ENCODE measurements at regions not wholly inside any gene's neighbourhood (a gene's known extent, or its start where the extent isn't known, plus 50 kb on each side); places are given as distances from the start of the nearest gene placed in this dataset.
"Not testable (repeated sequence)": the region's sequence is repeated elsewhere in the genome, so short reads cannot be mapped to it uniquely, and the experiment has no call there.

DNA sequence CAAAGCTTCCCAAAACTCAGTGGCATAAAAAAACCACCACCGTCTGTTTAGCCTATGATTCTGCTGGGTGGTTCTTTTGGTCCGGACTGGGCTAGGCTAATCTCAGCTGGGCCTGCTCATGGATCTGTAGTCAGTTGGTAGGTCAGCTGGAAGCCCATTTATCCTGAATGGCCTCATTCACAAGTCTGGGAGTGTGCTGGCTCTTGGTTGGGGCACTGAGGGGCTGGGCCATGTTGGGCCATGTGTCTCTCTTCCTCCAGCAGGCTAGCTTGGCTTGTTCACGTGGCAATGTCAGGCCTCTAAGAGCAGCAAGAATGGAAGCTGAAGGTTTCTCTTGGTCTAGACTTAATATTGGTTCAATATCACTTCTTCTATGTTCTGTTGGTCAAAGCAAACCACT lies 95.7 kb upstream of the HS6ST1 start:
- no peak overlapping the region for H3K4me3 ChIP-seq (ENCODE audit: low read depth, low read length)

DNA sequence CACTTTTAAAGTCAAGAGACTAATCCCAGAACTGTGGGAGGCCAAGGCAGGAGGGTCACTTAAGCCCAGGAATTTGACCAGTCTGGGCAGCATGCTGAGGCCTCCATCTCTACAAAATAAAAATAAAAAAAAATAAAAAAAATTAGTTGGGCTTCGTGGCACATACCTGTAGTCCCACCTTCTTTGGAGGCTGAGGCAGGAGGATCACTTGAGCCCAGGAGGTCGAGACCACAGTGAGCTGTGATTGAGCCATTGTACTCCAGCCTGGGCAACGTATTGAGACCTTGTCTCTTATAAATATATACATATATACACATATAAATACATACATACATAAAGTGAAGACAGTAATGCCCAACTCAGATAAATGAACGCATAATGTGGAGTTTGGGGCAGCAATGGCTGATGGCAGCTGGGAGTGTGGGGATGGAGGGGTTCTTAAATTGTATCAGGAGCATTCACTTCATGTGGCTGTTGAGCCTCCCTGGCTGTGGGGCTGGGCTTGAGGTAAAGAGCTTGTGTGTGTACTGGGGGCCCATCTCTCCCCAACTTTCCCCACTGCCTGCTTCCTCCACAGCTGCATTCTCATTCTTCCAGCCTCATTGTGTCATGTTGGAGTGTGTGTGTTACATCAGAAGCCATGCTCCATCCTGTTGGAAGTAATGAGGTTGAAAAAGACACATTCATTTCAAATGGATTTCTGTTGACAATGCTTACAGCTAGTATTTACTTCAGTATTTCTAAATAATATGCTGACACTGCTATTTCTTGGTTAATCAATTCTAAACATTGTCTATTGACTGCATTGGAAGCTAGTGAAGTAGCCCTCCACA lies 96.5 kb upstream of the HS6ST1 start:
- H3K4me3 ChIP-seq (ENCODE audit: low read depth, low read length): no peak overlapping the region

DNA sequence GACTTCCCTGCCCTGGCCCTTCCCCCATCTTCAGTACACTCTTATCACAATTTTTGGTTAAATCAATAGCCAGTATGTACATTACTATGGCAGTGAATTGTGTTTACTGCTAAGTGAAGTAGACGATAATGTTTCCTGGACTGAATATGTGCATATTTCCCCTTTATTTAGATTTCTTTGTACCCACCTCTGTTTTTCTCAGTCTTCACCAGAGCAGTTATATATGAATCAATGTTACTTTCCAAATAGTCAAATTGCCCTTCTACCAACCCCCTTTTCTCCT lies 97.1 kb upstream of the HS6ST1 start:
- H3K4me3 ChIP-seq (ENCODE audit: low read depth, low read length): no peak overlapping the region

DNA sequence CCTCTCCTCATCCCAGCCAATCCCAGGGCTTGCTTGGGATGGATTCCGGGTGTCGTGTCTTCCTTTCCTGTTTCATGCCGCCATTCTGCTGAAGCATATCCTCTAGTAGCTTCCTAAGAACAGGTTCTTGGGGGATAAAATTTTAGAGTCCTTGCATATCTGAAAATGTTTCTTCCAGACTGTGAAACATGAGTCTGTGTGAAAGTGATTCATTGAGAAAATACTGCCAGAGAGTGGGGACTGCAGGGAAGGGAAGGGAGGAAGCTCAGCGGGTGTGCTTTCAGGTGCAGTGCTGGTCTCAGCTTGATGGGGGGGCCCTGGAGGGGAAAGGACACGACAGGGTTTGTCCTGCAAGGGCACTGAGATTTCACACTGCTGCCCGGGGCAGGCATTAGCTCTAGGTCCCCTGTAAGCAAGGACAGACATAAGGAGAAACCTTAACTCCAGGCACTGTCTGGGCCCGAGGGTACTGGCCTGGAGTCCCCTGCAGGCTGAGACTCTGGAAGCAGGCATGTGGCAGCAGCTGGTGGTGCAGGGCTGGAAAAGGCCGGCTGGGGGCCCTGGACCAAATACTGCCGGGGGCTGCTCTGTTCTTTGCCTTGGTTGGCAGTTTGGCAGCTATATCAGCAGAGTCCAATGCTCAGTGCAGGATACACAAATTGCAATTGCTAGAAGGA lies 97.6 kb upstream of the HS6ST1 start:
- no peak overlapping the region for H3K4me3 ChIP-seq (ENCODE audit: low read depth, low read length)

DNA sequence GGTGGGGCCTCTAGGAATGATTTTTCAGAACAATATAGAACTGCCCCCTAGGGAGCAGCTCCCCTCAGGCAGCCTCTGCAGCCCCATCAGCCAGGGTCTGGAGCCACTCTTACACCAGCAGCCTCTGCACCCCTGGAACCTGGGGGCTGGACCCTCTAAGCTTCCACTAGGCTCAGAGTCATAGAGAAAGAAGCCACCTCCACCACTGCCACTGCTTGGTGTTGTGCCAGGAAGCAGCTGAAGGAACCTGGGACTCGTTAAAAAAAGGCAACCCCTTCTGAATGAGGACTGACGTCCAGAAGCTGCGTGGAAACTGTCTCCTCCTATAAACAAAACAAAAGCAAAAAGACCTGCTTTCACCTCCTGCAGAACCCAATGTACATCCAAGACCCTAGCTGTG lies 98.1 kb upstream of the HS6ST1 start:
- H3K4me3 ChIP-seq (ENCODE audit: low read depth, low read length): no peak overlapping the region

DNA sequence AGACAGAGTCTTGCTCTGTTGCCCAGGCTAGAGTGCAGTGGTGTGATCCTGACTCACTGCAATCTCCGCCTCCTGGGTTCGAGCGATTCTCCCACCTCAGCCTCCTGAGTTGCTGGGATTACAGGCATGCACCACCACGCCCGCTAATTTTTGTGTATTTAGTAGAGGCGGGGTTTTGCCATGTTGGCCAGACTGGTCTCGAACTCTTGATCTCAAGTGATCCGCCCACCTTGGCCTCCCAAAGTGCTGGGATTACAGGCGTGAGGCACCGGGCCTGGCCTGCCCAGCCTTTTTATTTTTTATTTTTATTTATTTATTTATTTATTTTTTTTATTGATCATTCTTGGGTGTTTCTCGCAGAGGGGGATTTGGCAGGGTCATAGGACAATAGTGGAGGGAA lies 98.6 kb upstream of the HS6ST1 start:
- H3K4me3 ChIP-seq (ENCODE audit: low read depth, low read length): not testable (repeated sequence)

DNA sequence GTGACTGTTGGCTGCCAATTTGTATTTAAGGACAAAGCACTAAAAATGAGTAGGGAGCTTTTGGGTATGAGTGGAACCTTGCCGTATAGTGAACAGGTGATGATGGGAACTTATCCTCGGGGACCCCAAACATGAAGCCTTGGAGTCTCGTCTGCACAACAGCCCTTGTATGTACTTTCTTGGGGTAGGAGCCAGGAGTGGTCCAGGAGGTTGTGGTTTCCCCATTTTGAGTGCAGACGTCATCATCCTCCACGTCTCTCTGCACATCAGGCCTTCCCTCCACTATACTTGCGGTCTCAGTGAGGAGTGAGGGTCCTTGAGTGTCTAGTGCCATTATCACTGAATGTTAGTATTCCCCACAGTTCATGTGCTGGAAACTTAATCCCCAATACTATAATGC lies 101.5 kb upstream of the HS6ST1 start:
- H3K4me3 ChIP-seq (ENCODE audit: low read depth, low read length): no peak overlapping the region

DNA sequence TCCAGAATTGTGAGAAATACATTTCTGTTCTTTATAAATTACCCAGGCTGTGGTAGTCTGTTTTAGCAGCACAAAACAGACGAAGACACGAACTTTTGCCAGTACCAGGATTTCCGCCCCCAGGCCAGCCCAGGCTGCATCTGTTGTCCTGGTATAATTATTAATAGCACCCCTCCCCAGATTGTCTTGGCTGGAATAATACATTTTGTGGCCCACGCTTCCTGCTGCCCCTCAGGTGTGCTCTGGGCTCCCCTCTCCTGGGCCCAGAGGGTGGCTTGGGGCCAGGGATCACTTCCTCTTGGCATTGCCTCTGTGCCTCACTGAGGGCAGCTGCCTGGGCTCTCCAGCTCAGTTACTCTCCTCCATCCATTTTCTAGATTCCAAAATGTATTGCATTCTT lies 102.1 kb upstream of the HS6ST1 start:
- no peak overlapping the region for H3K4me3 ChIP-seq (ENCODE audit: low read depth, low read length)

DNA sequence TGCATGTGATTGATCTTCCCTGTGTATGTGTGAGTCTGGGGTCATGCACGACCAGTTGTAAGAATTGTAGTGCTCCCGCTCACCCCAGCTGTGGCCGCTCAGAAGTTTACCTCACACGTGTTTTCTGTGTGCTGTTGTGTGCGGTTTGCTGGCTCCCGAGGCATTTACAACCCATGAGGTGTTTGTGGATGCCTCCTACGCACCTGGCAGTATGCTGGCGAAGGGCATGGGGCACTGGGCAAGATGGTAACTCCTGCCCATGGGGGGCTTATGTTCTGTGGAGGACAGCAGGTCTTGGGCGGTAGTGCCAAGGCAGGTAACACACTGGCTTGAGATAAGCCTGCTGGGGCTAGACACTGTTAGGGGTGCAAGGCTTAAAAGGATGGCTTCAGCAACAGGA lies 102.6 kb upstream of the HS6ST1 start:
- no peak overlapping the region for H3K4me3 ChIP-seq (ENCODE audit: low read depth, low read length)

DNA sequence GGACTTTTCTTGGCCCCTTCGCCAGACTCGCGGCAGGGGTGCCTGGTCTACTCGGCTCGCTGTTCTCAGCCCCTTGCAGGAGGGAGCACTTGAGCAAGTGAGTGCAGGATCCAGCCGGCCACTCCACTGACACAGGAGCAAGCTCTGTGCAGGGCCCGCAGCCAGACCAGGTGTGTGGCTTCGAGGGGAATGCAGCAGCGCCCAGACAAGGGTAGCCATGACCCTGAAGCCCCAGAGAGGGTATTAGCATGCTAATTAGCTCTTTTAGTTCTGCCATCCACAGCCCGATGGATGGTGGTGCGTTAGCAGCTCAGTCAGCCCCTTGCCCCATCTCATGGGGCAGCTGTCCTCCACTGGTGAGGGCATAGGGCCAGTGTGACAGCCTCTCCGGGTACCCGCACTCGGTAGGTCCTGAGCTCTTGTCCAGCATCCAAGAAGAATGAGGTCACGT lies 103.2 kb upstream of the HS6ST1 start:
- no peak overlapping the region for H3K4me3 ChIP-seq (ENCODE audit: low read depth, low read length)

DNA sequence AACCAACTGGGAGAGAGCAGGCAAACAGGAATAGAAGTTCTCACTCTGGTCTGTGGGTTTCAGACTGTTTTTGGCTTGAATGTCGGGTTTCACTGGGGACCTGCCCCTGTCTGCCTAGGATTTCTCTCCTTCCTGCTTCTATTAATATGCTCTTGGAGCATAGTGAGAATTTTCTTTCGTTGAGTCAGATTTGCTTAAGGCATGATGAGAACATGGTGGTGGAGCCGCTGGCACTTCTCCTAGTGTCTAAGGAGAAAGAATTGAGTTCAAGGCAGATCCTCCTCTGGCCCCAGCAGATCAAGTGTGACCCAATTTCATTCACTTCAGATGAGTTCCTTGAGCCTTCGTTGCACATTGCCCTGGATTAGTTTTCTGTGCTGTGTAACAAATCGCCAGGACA lies 103.9 kb upstream of the HS6ST1 start:
- no peak overlapping the region for H3K4me3 ChIP-seq (ENCODE audit: low read depth, low read length)

DNA sequence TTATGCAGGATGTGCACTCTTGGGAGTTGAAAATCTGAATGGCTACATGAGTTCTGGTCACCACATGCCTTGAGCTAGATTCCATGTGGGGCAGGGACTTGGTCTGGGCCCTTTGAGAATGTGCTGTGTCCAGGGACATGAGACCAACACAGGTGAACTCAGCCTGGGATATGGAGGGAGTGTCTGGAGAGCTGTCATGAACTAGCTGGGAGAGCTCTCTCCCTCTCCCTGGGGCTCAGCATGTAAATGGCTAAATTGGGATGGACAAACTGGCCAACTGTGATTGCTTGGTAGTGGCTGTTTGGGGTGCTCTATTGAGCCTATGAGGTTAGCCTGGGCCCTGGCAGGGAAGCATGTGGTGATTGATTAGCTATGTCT lies 105.1 kb upstream of the HS6ST1 start:
- no peak overlapping the region for H3K4me3 ChIP-seq (ENCODE audit: low read depth, low read length)

DNA sequence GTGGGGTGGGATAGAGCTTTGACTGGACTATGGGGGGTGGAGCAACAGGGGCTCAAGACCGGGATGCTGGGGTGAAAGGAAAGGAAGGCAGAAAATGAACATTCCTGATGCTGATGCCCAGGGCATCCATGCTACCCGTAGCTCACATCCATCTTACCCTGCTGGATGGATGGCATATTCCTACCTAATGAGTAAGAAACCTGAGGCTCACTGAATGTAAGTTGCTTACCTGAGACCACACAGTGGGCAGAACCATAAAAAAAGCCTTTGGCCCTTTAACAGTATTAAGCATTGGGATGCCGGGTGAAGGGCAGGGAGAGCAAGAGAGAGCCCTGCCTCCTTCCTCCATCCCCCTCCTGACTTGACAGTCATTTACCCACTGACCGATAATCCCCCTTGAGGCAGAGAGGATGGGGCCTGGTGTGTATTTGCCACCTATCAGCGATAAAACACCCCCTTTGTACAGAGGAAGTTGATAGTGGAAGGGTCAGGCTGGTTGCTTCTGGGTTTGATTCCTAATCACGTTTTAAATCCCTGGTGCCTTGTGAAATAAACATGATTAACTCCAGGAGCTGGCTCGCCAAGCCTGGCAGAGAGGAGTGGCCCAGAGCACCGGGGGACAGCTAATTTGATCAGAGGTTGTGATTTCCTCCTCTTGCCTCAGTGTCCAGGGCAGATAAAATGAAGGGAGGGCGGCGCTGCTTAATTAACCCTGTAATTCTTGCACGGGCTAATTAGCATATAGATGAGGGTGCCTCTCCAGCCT lies 105.9 kb upstream of the HS6ST1 start:
- no peak overlapping the region for H3K4me3 ChIP-seq (ENCODE audit: low read depth, low read length)

DNA sequence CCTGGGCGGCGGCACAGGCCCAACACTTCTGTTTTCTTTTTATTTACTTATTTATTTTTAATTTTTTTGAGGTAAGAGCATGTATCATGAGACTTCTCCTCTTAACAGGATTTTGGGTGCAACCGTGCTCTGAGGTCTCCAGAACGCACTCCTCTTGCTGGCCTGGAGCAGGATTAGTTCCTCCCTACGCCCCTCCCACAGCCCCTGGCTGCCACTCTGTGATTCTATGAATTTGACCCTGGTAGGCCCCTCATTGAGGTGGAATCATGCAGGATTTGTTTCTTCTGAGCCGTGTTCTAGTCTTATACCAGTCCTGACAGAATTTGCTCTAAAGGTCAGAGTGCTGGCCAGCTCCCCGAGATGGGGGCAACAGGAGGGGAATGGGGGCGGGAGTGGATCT lies 106.5 kb upstream of the HS6ST1 start:
- H3K4me3 ChIP-seq (ENCODE audit: low read depth, low read length): no peak overlapping the region

DNA sequence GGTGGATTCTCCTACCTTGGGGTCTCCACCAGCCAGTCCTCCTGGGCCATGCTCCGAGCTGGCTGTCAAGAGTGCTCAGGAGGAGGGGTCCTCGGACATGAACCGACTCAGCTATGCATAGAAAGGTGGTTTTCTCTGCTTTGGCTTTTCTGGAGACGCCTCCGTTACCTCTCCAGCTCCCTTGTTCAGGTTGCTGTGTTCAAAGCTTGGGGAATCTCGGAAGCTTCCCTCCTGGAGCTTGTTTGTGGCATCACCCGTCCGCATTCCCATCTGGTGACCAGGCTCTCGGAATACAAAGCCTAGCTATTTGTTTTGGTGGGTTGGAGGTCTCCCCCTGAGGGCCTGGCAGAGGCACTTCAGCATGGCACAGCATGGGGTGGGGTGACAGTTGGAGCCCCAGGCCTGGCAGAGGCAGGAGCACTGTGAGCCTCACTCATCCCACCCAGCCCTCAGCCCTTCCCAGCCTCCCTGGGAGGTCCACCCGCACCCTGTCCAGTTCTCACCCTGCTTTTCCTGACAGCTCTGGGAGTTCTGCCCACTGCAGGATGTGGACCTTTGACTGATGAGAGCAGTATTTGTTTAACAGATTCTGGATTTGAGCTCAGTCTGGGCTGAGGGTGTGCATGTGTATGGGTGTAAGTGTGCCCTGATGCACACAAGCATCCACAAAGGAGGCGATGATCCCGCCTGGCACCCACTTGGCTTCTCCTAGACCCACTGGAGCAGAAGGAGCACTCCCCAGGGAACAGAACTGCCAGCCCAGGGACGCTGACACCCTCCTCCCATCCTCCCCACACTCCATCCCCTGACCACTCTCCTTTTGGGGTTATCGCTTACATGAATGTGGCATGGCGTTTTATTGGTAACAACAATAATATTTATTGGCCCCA lies 107.3 kb upstream of the HS6ST1 start:
- H3K4me3 ChIP-seq (ENCODE audit: low read depth, low read length): no peak overlapping the region

DNA sequence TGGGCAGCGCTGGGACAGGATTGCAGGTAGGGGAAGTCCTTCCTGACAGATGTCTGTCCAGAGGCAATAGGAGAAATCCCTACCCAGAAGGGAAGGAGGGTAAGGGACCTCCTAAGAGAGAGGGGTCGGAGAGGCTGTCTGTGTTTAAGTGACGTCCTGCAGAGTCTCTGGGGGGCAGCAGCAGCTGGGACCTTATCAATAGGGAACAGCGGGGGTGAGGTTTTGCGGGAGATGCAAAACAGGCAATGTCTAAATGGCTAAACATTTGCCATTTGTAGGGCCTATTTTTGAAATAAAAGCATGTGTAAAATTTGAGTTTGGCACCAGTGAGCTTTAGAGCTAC lies 108.7 kb upstream of the HS6ST1 start:
- H3K4me3 ChIP-seq (ENCODE audit: low read depth, low read length): no peak overlapping the region

DNA sequence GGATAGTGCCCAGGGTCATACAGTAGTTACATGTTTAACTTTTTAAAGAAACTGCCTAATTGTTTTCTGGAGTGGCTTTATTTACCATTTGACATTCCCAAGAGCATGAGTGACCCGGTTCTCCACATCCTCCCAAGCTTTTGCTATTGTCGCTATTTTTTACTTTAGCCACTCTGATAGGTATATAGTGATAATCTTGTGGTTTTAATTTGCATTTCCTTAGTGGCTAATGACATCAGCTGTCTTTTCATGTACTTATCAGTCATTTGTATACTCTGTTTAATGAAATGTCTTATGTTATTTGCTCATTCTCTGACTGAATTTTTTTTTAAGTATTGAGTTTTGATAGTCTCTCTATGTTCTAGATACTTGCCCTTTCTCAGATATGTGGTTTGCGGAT lies 109.7 kb upstream of the HS6ST1 start:
- H3K4me3 ChIP-seq (ENCODE audit: low read depth, low read length): no peak overlapping the region

DNA sequence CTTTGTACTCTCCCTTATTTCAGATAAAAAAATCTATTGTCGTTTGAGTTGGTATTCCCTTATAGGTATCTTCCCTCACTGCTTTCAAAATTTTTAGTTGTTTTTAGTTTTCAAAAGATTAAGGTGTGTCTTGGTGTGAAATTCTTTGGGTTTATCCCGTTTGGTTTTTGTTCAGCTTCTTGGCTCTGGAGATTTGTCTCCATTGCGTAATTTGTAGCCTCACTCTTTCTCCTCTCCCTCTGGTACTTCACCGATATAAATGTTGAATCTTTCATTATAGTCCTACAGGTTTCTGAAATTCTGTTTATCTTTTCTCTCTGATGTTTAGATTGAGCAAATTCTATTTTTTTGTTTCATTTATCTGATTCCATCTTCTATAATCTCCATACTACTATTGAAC lies 113.8 kb upstream of the HS6ST1 start:
- no peak overlapping the region for H3K4me3 ChIP-seq (ENCODE audit: low read depth, low read length)

DNA sequence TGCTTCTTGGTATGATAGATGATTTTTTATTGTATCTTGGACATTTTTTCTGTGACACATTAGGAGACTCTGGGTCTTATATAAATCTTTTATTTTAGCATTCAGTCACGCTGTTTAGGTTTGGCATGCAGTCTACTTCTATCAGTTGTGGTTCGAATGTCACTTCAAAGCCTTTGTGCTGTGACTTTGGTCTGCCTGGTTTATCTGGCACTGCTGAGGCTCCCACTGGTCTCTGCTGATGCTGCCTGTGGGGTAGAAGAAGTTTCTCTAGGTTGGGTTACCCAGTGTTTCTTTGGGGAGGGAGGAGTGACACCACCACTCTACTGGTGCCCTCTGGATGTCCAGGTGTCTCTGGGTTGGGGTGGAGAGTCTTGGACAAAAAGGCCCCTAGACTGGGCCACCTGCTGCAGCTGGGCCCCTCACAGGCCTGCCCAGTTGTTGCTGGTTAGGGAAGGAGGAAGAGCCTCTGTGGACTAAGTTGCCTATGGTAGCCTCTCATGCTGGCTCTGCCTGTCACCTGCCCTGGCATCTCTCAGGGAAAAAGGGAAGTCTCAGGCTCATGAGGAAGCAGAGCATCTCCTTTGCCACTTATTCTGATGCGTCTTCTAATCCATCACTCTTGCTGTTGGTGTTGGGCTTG lies 115.4 kb upstream of the HS6ST1 start:
- no peak overlapping the region for H3K4me3 ChIP-seq (ENCODE audit: low read depth, low read length)

DNA sequence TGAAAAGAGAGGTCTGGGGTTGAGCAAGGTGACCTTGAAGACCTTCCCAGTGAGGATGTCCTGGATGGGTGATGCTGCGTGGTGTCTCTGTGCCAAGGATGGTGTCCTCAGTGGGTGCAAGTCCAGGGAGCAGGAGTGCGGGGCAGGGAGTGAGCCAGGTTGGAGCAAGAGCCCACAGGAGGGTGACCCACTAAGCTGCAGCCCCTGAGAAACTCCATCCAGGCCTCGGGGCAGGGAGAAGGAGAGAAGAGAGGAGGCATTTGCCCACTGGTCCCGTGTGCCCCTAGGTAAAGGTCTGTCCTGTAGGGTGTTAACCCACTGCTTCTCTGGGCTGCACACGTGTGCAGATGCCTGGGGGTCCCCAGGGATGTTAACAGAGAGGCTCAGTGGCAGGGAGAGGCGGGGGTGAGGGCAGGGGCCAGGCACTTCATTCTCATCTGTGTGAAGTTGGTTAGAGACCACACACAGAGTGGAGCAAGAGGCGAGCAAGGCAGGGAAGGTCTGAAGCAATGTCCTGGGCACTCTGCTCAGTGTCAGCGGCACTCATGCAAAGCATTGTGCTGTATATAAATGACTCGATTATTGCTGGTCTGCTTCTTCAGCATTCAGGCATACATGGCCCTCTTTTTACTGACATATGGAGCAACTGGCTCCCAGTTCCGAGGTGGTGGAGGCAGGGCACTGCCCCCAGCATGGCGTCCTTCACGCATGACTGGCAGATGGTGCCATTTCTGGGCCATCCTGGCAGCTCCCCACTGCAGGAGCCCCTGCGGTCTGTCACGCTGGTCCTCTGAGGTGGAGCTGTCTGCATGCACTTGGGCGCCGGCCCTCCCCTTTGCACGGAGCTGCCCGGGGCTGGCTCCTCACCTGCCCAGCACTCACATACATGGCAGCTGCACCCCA lies 117.2 kb upstream of the HS6ST1 start:
- H3K4me3 ChIP-seq (ENCODE audit: low read depth, low read length): no peak overlapping the region

Measured in iPS-11a (cell line).